GM12864 (cell line): ENCODE measurements at regions not wholly inside any gene's neighbourhood (a gene's known extent, or its start where the extent isn't known, plus 50 kb on each side); places are given as distances from the start of the nearest gene placed in this dataset.

ENCODE experiments used
- DNase-seq: peaks from one replicate; pipeline ENCODE4 v3.0.0-alpha.2; 2011; ENCODE audit warnings: low read depth
- H3K4me3 ChIP-seq: 2 replicates; pipeline ENCODE4 v1.5.1; 2011; ENCODE audit warnings: mild to moderate bottlenecking, low read depth, low read length, control low read depth
- CTCF ChIP-seq: IDR thresholded peaks from 2 replicates; pipeline ENCODE4 v1.5.1; 2011; ENCODE audit warnings: low read depth, mild to moderate bottlenecking, moderate library complexity, low read length, control low read depth, inconsistent platforms; ENCODE audit errors: missing control alignments

DNA sequence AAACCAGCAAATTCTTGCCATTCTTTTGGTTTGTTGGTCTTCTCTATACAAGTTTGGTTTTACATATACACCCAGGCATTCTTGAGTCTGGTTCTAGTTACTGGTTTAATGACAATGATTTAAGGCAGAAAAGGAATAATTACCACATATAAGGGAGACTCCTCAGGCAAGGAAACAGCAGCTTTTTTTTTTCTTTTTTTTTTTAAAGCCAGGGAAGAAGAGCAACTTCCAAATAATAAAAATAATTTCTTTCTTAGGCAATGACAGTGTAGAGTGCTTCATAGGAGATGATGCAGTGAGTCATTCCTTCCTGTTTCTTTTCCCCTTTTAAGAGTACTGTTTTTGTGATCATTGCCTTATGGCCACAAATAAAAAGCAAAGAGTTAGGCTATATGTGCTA, 289.7 kb downstream of the DKK2 start:
- H3K4me3 ChIP-seq: no peak overlapping the region
- DNase-seq: no peak
- TF ChIP-seq CTCF: no peak

GRCh38 chr4:106738121-106738520, 298.0 kb downstream of the DKK2 start:
- no peak for TF ChIP-seq CTCF
- H3K4me3 ChIP-seq: no peak overlapping the region
- no peak for DNase-seq

GRCh38 chr4:106718548-106718947, 317.6 kb downstream of the DKK2 start:
- no peak for TF ChIP-seq CTCF
- H3K4me3 ChIP-seq: no peak overlapping the region
- no peak for DNase-seq

GRCh38 chr4:106717091-106717490, 319.0 kb downstream of the DKK2 start:
- TF ChIP-seq CTCF: no peak

DNA sequence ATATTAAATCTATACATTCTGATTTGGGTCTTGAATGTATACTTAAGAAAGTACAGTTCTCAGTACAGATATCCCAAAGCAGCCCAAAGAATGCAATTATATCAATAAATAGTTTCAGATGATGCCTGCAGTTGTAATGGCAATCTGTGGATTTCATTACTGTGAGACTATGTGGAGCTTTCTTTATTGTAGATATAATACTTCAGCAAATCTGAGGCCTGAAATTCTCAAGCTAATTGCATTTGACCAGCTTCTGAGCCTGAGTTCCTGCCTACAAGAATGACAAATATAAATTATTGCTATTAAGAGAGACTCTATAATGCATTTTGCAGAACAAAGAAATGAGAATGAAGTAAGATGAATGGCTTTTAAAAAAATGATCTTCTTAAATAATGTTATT, 320.3 kb downstream of the DKK2 start:
- TF ChIP-seq CTCF: no peak
- H3K4me3 ChIP-seq: no peak overlapping the region
- no peak for DNase-seq

More at GRCh38 chr4:106717091-106717490, 319.0 kb downstream of the DKK2 start:
- no peak overlapping the region for H3K4me3 ChIP-seq
- no peak for DNase-seq

GRCh38 chr4:106708464-106708816, 327.7 kb downstream of the DKK2 start:
- no peak overlapping the region for H3K4me3 ChIP-seq
- DNase-seq: no peak
- TF ChIP-seq CTCF: no peak

- H3K4me3 ChIP-seq: no peak overlapping the region
- TF ChIP-seq CTCF: no peak
- DNase-seq: no peak
Measured at GRCh38 chr4:106707776-106708463, 328.2 kb downstream of the DKK2 start.
